ENCODE measurements at regions not wholly inside any gene's neighbourhood (a gene's known extent, or its start where the extent isn't known, plus 50 kb on each side); places are given as distances from the start of the nearest gene placed in this dataset.

GRCh38 chr13:62932256-62932883 is 1516.7 kb upstream of the PCDH20 start:
- no peaks in the 10 kb centered on the region for H3K4me1 Mint-ChIP-seq
- no peak for ATAC-seq
- no peaks in the 10 kb centered on the region for H3K27me3 Mint-ChIP-seq
- H3K27ac Mint-ChIP-seq, result no peak overlapping the region
- no peak overlapping the region for H3K4me3 Mint-ChIP-seq
- no peak for DNase-seq
- peaks cover 3% of the 10 kb centered on the region for H3K9me3 Mint-ChIP-seq
- no peaks in the 10 kb centered on the region for H3K36me3 Mint-ChIP-seq (ENCODE audit: low read depth)

- Mint-ChIP-seq H3K4me3 (no peak overlapping the region), H3K4me1 (no peaks in the 10 kb centered on the region), H3K27me3 (no peaks in the 10 kb centered on the region), H3K9me3 (peaks cover 3% of the 10 kb centered on the region), H3K36me3 (ENCODE audit: low read depth) (no peaks in the 10 kb centered on the region), H3K27ac (no peak overlapping the region)
- DNase-seq (no peak), ATAC-seq (no peak)
Observed at GRCh38 chr13:62931853-62932252, 1516.2 kb upstream of the PCDH20 start.

- no peaks in the 10 kb centered on the region for H3K4me1 Mint-ChIP-seq
- peaks cover 3% of the 10 kb centered on the region for H3K9me3 Mint-ChIP-seq
- no peak overlapping the region for H3K4me3 Mint-ChIP-seq
- ATAC-seq (no peak), DNase-seq (no peak)
- no peaks in the 10 kb centered on the region for H3K27me3 Mint-ChIP-seq
- no peaks in the 10 kb centered on the region for H3K36me3 Mint-ChIP-seq (ENCODE audit: low read depth)
- no peak overlapping the region for H3K27ac Mint-ChIP-seq
Observed at GRCh38 chr13:62924395-62924794, 1508.7 kb upstream of the PCDH20 start.

- Mint-ChIP-seq H3K4me1 (no peaks in the 10 kb centered on the region), H3K36me3 (ENCODE audit: low read depth) (no peaks in the 10 kb centered on the region), H3K27me3 (no peaks in the 10 kb centered on the region), H3K4me3 (no peak overlapping the region), H3K27ac (no peak overlapping the region), H3K9me3 (no peaks in the 10 kb centered on the region)
- no peak for ATAC-seq
- no peak for DNase-seq
Observed at GRCh38 chr13:62920159-62920558, 1504.5 kb upstream of the PCDH20 start.

- Mint-ChIP-seq H3K27me3 (no peaks in the 10 kb centered on the region), H3K36me3 (ENCODE audit: low read depth) (no peaks in the 10 kb centered on the region), H3K4me1 (no peaks in the 10 kb centered on the region), H3K27ac (no peak overlapping the region), H3K9me3 (no peaks in the 10 kb centered on the region), H3K4me3 (no peak overlapping the region)
- no peak for DNase-seq
- no peak for ATAC-seq
Observed at GRCh38 chr13:62919491-62919890, 1503.8 kb upstream of the PCDH20 start.

- Mint-ChIP-seq H3K4me1 (no peaks in the 10 kb centered on the region), H3K27me3 (no peaks in the 10 kb centered on the region), H3K9me3 (peaks cover 13% of the 10 kb centered on the region), H3K36me3 (ENCODE audit: low read depth) (no peaks in the 10 kb centered on the region), H3K27ac (no peak overlapping the region), H3K4me3 (no peak overlapping the region)
- ATAC-seq (no peak), DNase-seq (no peak)
Observed at GRCh38 chr13:62910541-62911060, 1495.0 kb upstream of the PCDH20 start.

GRCh38 chr13:62908321-62908720 is 1492.7 kb upstream of the PCDH20 start:
- peaks cover 13% of the 10 kb centered on the region for H3K9me3 Mint-ChIP-seq
- H3K4me3 Mint-ChIP-seq, result no peak overlapping the region
- H3K4me1 Mint-ChIP-seq, result no peaks in the 10 kb centered on the region
- no peak for DNase-seq
- ATAC-seq, result no peak
- H3K27ac Mint-ChIP-seq, result no peak overlapping the region
- no peaks in the 10 kb centered on the region for H3K27me3 Mint-ChIP-seq
- no peaks in the 10 kb centered on the region for H3K36me3 Mint-ChIP-seq (ENCODE audit: low read depth)

GRCh38 chr13:62906896-62907295 is 1491.2 kb upstream of the PCDH20 start:
- no peaks in the 10 kb centered on the region for H3K4me1 Mint-ChIP-seq
- no peak for ATAC-seq
- H3K36me3 Mint-ChIP-seq (ENCODE audit: low read depth), result no peaks in the 10 kb centered on the region
- DNase-seq, result no peak
- no peaks in the 10 kb centered on the region for H3K27me3 Mint-ChIP-seq
- no peak overlapping the region for H3K27ac Mint-ChIP-seq
- H3K4me3 Mint-ChIP-seq, result no peak overlapping the region
- H3K9me3 Mint-ChIP-seq, result peaks cover 13% of the 10 kb centered on the region

- DNase-seq, result no peak
- H3K4me3 Mint-ChIP-seq, result no peak overlapping the region
- H3K36me3 Mint-ChIP-seq (ENCODE audit: low read depth), result no peaks in the 10 kb centered on the region
- peaks cover 15% of the 10 kb centered on the region for H3K9me3 Mint-ChIP-seq
- ATAC-seq, result no peak
- no peaks in the 10 kb centered on the region for H3K4me1 Mint-ChIP-seq
- no peak overlapping the region for H3K27ac Mint-ChIP-seq
- no peaks in the 10 kb centered on the region for H3K27me3 Mint-ChIP-seq
Observed at GRCh38 chr13:62906469-62906868, 1490.8 kb upstream of the PCDH20 start.

GRCh38 chr13:62887046-62887445 is 1471.4 kb upstream of the PCDH20 start:
- Mint-ChIP-seq H3K27me3 (no peaks in the 10 kb centered on the region), H3K36me3 (ENCODE audit: low read depth) (no peaks in the 10 kb centered on the region), H3K4me3 (no peak overlapping the region), H3K27ac (no peak overlapping the region), H3K4me1 (no peaks in the 10 kb centered on the region), H3K9me3 (no peaks in the 10 kb centered on the region)
- ATAC-seq (no peak), DNase-seq (no peak)

- Mint-ChIP-seq H3K4me1 (no peaks in the 10 kb centered on the region), H3K27ac (no peak overlapping the region), H3K9me3 (peaks cover 8% of the 10 kb centered on the region), H3K27me3 (no peaks in the 10 kb centered on the region), H3K36me3 (ENCODE audit: low read depth) (no peaks in the 10 kb centered on the region), H3K4me3 (no peak overlapping the region)
- DNase-seq (no peak), ATAC-seq (no peak)
Observed at GRCh38 chr13:62879071-62879470, 1463.4 kb upstream of the PCDH20 start.

- DNase-seq, result no peak
- H3K4me3 Mint-ChIP-seq, result no peak overlapping the region
Observed at GRCh38 chr13:62875118-62875640, 1459.5 kb upstream of the PCDH20 start.

GRCh38 chr13:62850331-62850730 is 1434.7 kb upstream of the PCDH20 start:
- Mint-ChIP-seq H3K27ac (no peak overlapping the region), H3K4me1 (no peaks in the 10 kb centered on the region), H3K9me3 (peaks cover 9% of the 10 kb centered on the region), H3K36me3 (ENCODE audit: low read depth) (no peaks in the 10 kb centered on the region), H3K27me3 (no peaks in the 10 kb centered on the region), H3K4me3 (no peak overlapping the region)
- ATAC-seq (no peak), DNase-seq (no peak)

More at GRCh38 chr13:62875118-62875640, 1459.5 kb upstream of the PCDH20 start:
- no peaks in the 10 kb centered on the region for H3K36me3 Mint-ChIP-seq (ENCODE audit: low read depth)
- H3K9me3 Mint-ChIP-seq, result peaks cover 8% of the 10 kb centered on the region
- no peak overlapping the region for H3K27ac Mint-ChIP-seq
- no peaks in the 10 kb centered on the region for H3K27me3 Mint-ChIP-seq
- H3K4me1 Mint-ChIP-seq, result no peaks in the 10 kb centered on the region
- ATAC-seq, result no peak

GRCh38 chr13:62847520-62847919 is 1431.9 kb upstream of the PCDH20 start:
- Mint-ChIP-seq H3K4me3 (no peak overlapping the region), H3K36me3 (ENCODE audit: low read depth) (no peaks in the 10 kb centered on the region), H3K27ac (no peak overlapping the region), H3K27me3 (no peaks in the 10 kb centered on the region), H3K4me1 (no peaks in the 10 kb centered on the region), H3K9me3 (peaks cover 3% of the 10 kb centered on the region)
- DNase-seq (no peak), ATAC-seq (no peak)

- Mint-ChIP-seq H3K4me3 (no peak overlapping the region), H3K27ac (no peak overlapping the region), H3K27me3 (no peaks in the 10 kb centered on the region), H3K36me3 (ENCODE audit: low read depth) (no peaks in the 10 kb centered on the region), H3K9me3 (peaks cover 3% of the 10 kb centered on the region), H3K4me1 (no peaks in the 10 kb centered on the region)
- DNase-seq (no peak), ATAC-seq (no peak)
Observed at GRCh38 chr13:62846302-62846701, 1430.7 kb upstream of the PCDH20 start.

- Mint-ChIP-seq H3K4me3 (no peak overlapping the region), H3K9me3 (peaks cover 3% of the 10 kb centered on the region), H3K27me3 (no peaks in the 10 kb centered on the region), H3K27ac (no peak overlapping the region), H3K36me3 (ENCODE audit: low read depth) (no peaks in the 10 kb centered on the region), H3K4me1 (no peaks in the 10 kb centered on the region)
- no peak for ATAC-seq
- DNase-seq, result no peak
Observed at GRCh38 chr13:62839338-62839737, 1423.7 kb upstream of the PCDH20 start.
